HepG2 (cell line): ENCODE measurements at regions not wholly inside any gene's neighbourhood (a gene's known extent, or its start where the extent isn't known, plus 50 kb on each side); places are given as distances from the start of the nearest gene placed in this dataset.

Experiments
- ATF3 ChIP-seq: sonication (generic); formaldehyde crosslinking; IDR thresholded peaks from 2 replicates; pipeline ENCODE4 v1.4.0; 2020; ENCODE audit warnings: missing genetic modification reagents
- CEBPG ChIP-seq: IDR thresholded peaks from 2 replicates; pipeline ENCODE4 v1.6.1; 2016
- HDAC6 ChIP-seq: fragments of 200-600 bp; sonication (generic); IDR thresholded peaks from 2 replicates; pipeline ENCODE4 v1.7.0; 2017; ENCODE audit warnings: mild to moderate bottlenecking, antibody characterized with exemption, low read length, low read depth
- JUN ChIP-seq: sonication (generic); formaldehyde crosslinking; IDR thresholded peaks from 2 replicates; pipeline ENCODE4 v1.4.0; 2020; ENCODE audit warnings: mild to moderate bottlenecking, missing genetic modification reagents
- KDM1A ChIP-seq: IDR thresholded peaks from 2 replicates; pipeline ENCODE4 v1.6.1; 2016; ENCODE audit warnings: missing compliant biosample characterization
- MNT ChIP-seq: fragments of 450-650 bp; IDR thresholded peaks from 2 replicates; pipeline ENCODE4 v1.6.1; 2016
- SIX4 ChIP-seq: sonication (generic); formaldehyde crosslinking; IDR thresholded peaks from 2 replicates; pipeline ENCODE4 v1.4.0; 2020; ENCODE audit warnings: missing genetic modification reagents
- TFE3 ChIP-seq: IDR thresholded peaks from 2 replicates; pipeline ENCODE4 v1.6.1; 2016
- THAP9 ChIP-seq: sonication (generic); formaldehyde crosslinking; IDR thresholded peaks from 2 replicates; pipeline ENCODE4; 2020; ENCODE audit warnings: missing genetic modification reagents, mild to moderate bottlenecking, borderline replicate concordance
- XRCC5 ChIP-seq: fragments of 200-400 bp; formaldehyde crosslinking; optimal IDR thresholded peaks from 2 replicates; pipeline ENCODE3; 2017; ENCODE audit warnings: mild to moderate bottlenecking, low read length
- ZBTB34 ChIP-seq: sonication (generic); formaldehyde crosslinking; IDR thresholded peaks from 2 replicates; pipeline ENCODE4 v1.8.0; 2022; ENCODE audit warnings: mild to moderate bottlenecking, missing genetic modification reagents
- ZBTB38 ChIP-seq: sonication (generic); formaldehyde crosslinking; IDR thresholded peaks from 2 replicates; pipeline ENCODE4 v1.5.1; 2020; ENCODE audit warnings: mild to moderate bottlenecking, missing genetic modification reagents
- ZBTB49 ChIP-seq: sonication (generic); formaldehyde crosslinking; IDR thresholded peaks from 2 replicates; pipeline ENCODE4 v1.4.0; 2020; ENCODE audit warnings: missing genetic modification reagents, borderline replicate concordance
- ZNF556 ChIP-seq: sonication (generic); formaldehyde crosslinking; IDR thresholded peaks from 2 replicates; pipeline ENCODE4 v1.4.0; 2020; ENCODE audit warnings: mild to moderate bottlenecking, missing genetic modification reagents, borderline replicate concordance
- ZNF598 ChIP-seq: sonication (generic); formaldehyde crosslinking; IDR thresholded peaks from 2 replicates; pipeline ENCODE4 v1.5.1; 2020; ENCODE audit warnings: mild to moderate bottlenecking, missing genetic modification reagents, borderline replicate concordance
- ZNF766 ChIP-seq: sonication (generic); formaldehyde crosslinking; IDR thresholded peaks from 2 replicates; pipeline ENCODE4 v1.5.0; 2020; ENCODE audit warnings: missing genetic modification reagents, borderline replicate concordance
- ZNF883 ChIP-seq: sonication (generic); formaldehyde crosslinking; IDR thresholded peaks from 2 replicates; pipeline ENCODE4 v1.5.1; 2020; ENCODE audit warnings: mild to moderate bottlenecking, missing genetic modification reagents; ENCODE audit errors: not compliant biosample characterization

GRCh38 chr2:111659361-111660333 lies 224.3 kb downstream of the ANAPC1 start (continued):
- peak; percentile 84 for TF ChIP-seq MNT
- no peak for TF ChIP-seq ZBTB34 (CRISPR knock-in tag)
- TF ChIP-seq ATF3 (CRISPR knock-in tag) = peak; percentile 41; the same call in 1 of the 2 replicates
- no peak for TF ChIP-seq SIX4
- TF ChIP-seq HDAC6 = no peak
- TF ChIP-seq JUN (CRISPR knock-in tag) = no peak
- TF ChIP-seq ZBTB49 (CRISPR knock-in tag) = no peak
- no peak for TF ChIP-seq ZNF883 (CRISPR knock-in tag)
- no peak for TF ChIP-seq ZNF598 (CRISPR knock-in tag)
- TF ChIP-seq ZBTB38 = no peak
- no peak for TF ChIP-seq XRCC5
- TF ChIP-seq THAP9 (CRISPR knock-in tag) = no peak
- TF ChIP-seq KDM1A (CRISPR knock-in tag) = no peak
- TF ChIP-seq CEBPG (CRISPR knock-in tag) = peak; percentile 84
- no peak for TF ChIP-seq ZNF556 (CRISPR knock-in tag)
- TF ChIP-seq ZNF766 (CRISPR knock-in tag) = no peak
- TF ChIP-seq TFE3 (CRISPR knock-in tag) = peak; percentile 97
